ENCODE measurements at regions not wholly inside any gene's neighbourhood (a gene's known extent, or its start where the extent isn't known, plus 50 kb on each side); places are given as distances from the start of the nearest gene placed in this dataset.

GRCh38 chr7:16086743-16087142 lies 334.6 kb downstream of the CRPPA start:
- TF ChIP-seq CTCF (conservative IDR thresholded peaks at IDR 0.05; ENCODE audit: low read length) (no peak), EZH2phosphoT487 (IDR thresholded peaks at IDR 0.05; ENCODE audit: borderline replicate concordance) (no peak)
